Smooth muscle cell (in vitro differentiated cells): ENCODE measurements at regions not wholly inside any gene's neighbourhood (a gene's known extent, or its start where the extent isn't known, plus 50 kb on each side); places are given as distances from the start of the nearest gene placed in this dataset.

Source experiments
- DNase-seq: peaks from one replicate; lab custom pipeline; 2025; ENCODE audit not compliant: unreplicated experiment; lab: John Stamatoyannopoulos, UW
- H2AFZ ChIP-seq: fragments of 200-600 bp; sonication (generic); 2 replicates; pipeline ENCODE4 v1.6.0; 2016; ENCODE audit warnings: antibody characterized with exemption, low read depth, mild to moderate bottlenecking
- H3F3A ChIP-seq: fragments of 200-600 bp; sonication (generic); 2 replicates; pipeline ENCODE4 v1.6.0; 2017; ENCODE audit warnings: antibody characterized with exemption, low read depth
- H3K27ac ChIP-seq: fragments of 200-600 bp; sonication (generic); 2 replicates; pipeline ENCODE4 v1.5.1; 2016; ENCODE audit warnings: low read depth, mild to moderate bottlenecking
- H3K27me3 ChIP-seq: fragments of 200-600 bp; sonication (generic); 2 replicates; pipeline ENCODE4 v1.6.1; 2016; ENCODE audit warnings: low read depth, mild to moderate bottlenecking
- H3K36me3 ChIP-seq: fragments of 200-600 bp; sonication (generic); 2 replicates; pipeline ENCODE4 v1.5.1; 2016; ENCODE audit warnings: low read depth
- H3K4me1 ChIP-seq: fragments of 200-600 bp; sonication (generic); 2 replicates; pipeline ENCODE4 v1.5.1; 2016; ENCODE audit warnings: low read depth
- H3K4me2 ChIP-seq: fragments of 200-600 bp; sonication (generic); 2 replicates; pipeline ENCODE4 v1.6.0; 2016; ENCODE audit warnings: mild to moderate bottlenecking
- H3K4me3 ChIP-seq: fragments of 200-600 bp; sonication (generic); 2 replicates; pipeline ENCODE4 v1.5.1; 2016; ENCODE audit warnings: mild to moderate bottlenecking
- H3K79me2 ChIP-seq: fragments of 200-600 bp; sonication (generic); 2 replicates; pipeline ENCODE4 v1.6.0; 2016; ENCODE audit warnings: low read depth, mild to moderate bottlenecking
- H3K9ac ChIP-seq: fragments of 200-600 bp; sonication (generic); 2 replicates; pipeline ENCODE4 v1.6.0; 2016; ENCODE audit warnings: low read depth
- H3K9me3 ChIP-seq: fragments of 200-600 bp; sonication (generic); replicated peaks from 2 replicates; pipeline ENCODE4 v1.5.1; 2016; ENCODE audit warnings: low read depth
- H4K20me1 ChIP-seq: fragments of 200-600 bp; sonication (generic); 2 replicates; pipeline ENCODE4 v1.6.0; 2016; ENCODE audit warnings: low read depth
- WGBS: methylation state at CpG from one replicate; pipeline ENCODE4 v1.1.7; 2016; ENCODE audit warnings: low lambda C conversion rate; 5-methylcytosine and 5-hydroxymethylcytosine counted together
- TF ChIP-seq, protein P1 (sequence below): fragments of 200-600 bp; sonication (generic); IDR thresholded peaks from 2 replicates; pipeline ENCODE4 v1.5.1; 2017; ENCODE audit warnings: borderline replicate concordance, mild to moderate bottlenecking, antibody characterized with exemption; ENCODE audit not compliant: insufficient read depth, poor library complexity, severe bottlenecking

DNA sequence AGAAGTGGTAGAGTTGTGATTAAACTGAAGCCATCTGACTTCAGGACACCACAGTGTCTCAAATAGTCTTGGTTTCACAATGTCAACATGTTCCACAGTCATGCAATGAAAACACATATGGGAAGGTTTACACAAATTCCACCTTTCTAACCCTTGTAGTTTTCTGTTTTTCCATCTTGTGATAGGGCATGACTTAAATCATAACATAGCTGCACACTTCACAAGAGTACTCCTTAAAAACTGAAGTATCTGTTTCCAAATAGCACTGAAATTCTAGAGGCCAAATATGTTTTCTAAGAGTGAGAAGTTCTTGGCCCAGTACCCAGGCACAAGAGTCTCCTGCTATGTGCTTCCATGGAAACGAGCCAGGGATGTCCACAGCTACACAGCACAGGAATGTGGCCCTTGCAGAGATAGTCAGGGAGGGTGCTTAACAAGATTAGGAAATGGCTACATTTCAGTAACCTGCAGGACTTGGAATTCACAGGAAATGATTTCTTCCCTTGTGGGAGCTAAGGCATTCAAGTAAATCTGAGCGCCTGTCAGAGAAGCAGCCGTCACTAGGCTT lies 269.1 kb downstream of the NDFIP2 start:
- Histone ChIP-seq H3K4me3 (no peak overlapping the region), H3F3A (peaks cover 3% of the 10 kb centered on the region), H3K27ac (peak overlapping the region; percentile 62), H3K4me1 (peaks cover 12% of the 10 kb centered on the region), H3K79me2 (no peaks in the 10 kb centered on the region), H3K4me2 (peak overlapping the region; percentile 5), H3K9me3 (no peaks in the 10 kb centered on the region), H3K9ac (no peak overlapping the region), H3K27me3 (no peaks in the 10 kb centered on the region), H4K20me1 (no peaks in the 10 kb centered on the region), H2AFZ (peak overlapping the region; percentile 2), H3K36me3 (no peaks in the 10 kb centered on the region)
- 14% methylated on average over 3 of the region's 3 CpGs for WGBS
- DNase-seq = no peak
- TF ChIP-seq, protein P1, sequence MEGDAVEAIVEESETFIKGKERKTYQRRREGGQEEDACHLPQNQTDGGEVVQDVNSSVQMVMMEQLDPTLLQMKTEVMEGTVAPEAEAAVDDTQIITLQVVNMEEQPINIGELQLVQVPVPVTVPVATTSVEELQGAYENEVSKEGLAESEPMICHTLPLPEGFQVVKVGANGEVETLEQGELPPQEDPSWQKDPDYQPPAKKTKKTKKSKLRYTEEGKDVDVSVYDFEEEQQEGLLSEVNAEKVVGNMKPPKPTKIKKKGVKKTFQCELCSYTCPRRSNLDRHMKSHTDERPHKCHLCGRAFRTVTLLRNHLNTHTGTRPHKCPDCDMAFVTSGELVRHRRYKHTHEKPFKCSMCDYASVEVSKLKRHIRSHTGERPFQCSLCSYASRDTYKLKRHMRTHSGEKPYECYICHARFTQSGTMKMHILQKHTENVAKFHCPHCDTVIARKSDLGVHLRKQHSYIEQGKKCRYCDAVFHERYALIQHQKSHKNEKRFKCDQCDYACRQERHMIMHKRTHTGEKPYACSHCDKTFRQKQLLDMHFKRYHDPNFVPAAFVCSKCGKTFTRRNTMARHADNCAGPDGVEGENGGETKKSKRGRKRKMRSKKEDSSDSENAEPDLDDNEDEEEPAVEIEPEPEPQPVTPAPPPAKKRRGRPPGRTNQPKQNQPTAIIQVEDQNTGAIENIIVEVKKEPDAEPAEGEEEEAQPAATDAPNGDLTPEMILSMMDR = no peak

DNA sequence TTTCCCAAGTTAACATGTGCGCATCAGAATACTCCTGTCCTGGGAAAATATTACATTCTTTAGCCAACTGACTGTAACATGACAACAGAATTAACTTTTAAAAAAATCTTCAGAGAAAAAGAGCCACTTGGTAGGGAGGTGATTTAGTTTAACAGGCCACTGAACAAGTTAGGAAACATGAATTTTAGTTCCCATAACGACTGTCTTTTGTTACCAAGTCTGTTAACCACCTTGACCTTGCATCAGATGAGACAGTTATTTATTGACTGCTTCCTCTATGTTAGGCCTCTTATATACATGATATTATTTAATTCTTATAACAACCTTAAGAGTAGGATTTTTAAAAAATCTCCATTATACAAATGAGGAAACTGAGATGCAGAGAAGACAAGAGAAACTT lies 268.6 kb downstream of the NDFIP2 start:
- no peaks in the 10 kb centered on the region for H3K79me2 ChIP-seq
- peaks cover 12% of the 10 kb centered on the region for H3K4me1 ChIP-seq
- no peaks in the 10 kb centered on the region for H3K36me3 ChIP-seq
- DNase-seq = no peak
- WGBS = 95% methylated on average over 2 of the region's 2 CpGs
- H2AFZ ChIP-seq = no peak overlapping the region
- peak overlapping the region; percentile 5 for H3K4me2 ChIP-seq
- no peaks in the 10 kb centered on the region for H3K27me3 ChIP-seq
- peaks cover 3% of the 10 kb centered on the region for H3F3A ChIP-seq
- no peaks in the 10 kb centered on the region for H3K9me3 ChIP-seq
- TF ChIP-seq, protein P1 = no peak
- no peak overlapping the region for H3K9ac ChIP-seq
- no peaks in the 10 kb centered on the region for H4K20me1 ChIP-seq
- peak overlapping the region; percentile 62 for H3K27ac ChIP-seq
- no peak overlapping the region for H3K4me3 ChIP-seq

DNA sequence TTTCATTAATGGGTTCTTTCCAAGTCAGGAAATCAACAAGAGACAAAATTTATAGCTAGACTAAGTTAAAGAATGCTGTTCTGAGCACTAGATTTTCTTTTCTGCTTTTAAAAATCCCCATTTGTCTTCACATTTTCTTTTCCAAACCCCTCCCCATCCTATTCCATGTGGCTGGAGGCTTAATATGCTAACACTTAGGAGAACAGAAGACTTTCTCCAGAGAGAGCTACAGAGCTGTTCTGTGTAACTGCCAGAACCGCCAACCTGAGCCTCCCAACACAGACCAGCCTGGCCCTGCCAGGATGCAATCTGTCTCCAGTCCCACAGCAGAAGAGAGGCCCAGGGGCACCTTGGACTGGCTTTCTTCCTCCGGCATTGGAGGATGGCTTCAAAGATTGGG lies 264.1 kb downstream of the NDFIP2 start:
- H3K27me3 ChIP-seq = no peaks in the 10 kb centered on the region
- H3K79me2 ChIP-seq = no peaks in the 10 kb centered on the region
- no peaks in the 10 kb centered on the region for H3K9me3 ChIP-seq
- TF ChIP-seq, protein P1 = no peak
- WGBS = 39% methylated on average over 2 of the region's 2 CpGs
- H2AFZ ChIP-seq = peak overlapping the region; percentile 34
- no peaks in the 10 kb centered on the region for H3F3A ChIP-seq
- H3K27ac ChIP-seq = no peak overlapping the region
- no peaks in the 10 kb centered on the region for H3K36me3 ChIP-seq
- H3K4me1 ChIP-seq = no peaks in the 10 kb centered on the region
- DNase-seq = no peak
- H3K9ac ChIP-seq = no peak overlapping the region
- H3K4me2 ChIP-seq = no peak overlapping the region
- no peak overlapping the region for H3K4me3 ChIP-seq
- no peaks in the 10 kb centered on the region for H4K20me1 ChIP-seq

GRCh38 chr13:79742923-79743322 lies 262.0 kb downstream of the NDFIP2 start:
- WGBS = 77% methylated on average over 3 of the region's 3 CpGs
- Histone ChIP-seq H3K4me1 (no peaks in the 10 kb centered on the region), H3K27ac (no peak overlapping the region), H4K20me1 (no peaks in the 10 kb centered on the region), H3K27me3 (no peaks in the 10 kb centered on the region), H3K36me3 (no peaks in the 10 kb centered on the region), H3K4me3 (no peak overlapping the region), H3K9me3 (no peaks in the 10 kb centered on the region), H2AFZ (no peak overlapping the region), H3K79me2 (no peaks in the 10 kb centered on the region), H3K9ac (no peak overlapping the region), H3K4me2 (no peak overlapping the region), H3F3A (no peaks in the 10 kb centered on the region)
- TF ChIP-seq, protein P1 = no peak
- no peak for DNase-seq
